A204.1 (cell line): ENCODE measurements at regions not wholly inside any gene's neighbourhood (a gene's known extent, or its start where the extent isn't known, plus 50 kb on each side); places are given as distances from the start of the nearest gene placed in this dataset.

Experiments used
- FAIRE-seq: peaks from 2 replicates; lab custom pipeline; 2012; peaks lifted over from hg19 to GRCh38; lab: Jason Lieb, UNC

DNA sequence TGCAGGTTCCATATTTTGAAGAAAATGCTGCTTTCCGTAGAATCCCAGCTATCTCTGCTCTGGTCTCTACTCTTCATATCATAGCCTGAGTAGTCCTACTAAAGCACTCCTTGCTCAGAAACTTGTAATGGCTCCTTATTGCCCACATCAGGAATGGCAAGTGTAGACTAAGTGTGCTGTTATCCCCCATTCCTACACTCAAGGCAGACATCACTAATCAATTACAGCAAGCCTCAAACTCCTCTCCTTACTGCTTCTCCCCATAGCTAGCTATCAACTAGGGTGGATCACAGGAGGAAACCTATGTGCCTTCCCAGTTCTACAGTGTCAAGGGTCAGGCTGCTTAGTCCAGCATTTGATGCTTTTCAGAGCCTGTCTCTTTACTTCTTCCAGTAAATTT is 163.4 kb downstream of the HAPSTR1 start:
- no peak for FAIRE-seq

DNA sequence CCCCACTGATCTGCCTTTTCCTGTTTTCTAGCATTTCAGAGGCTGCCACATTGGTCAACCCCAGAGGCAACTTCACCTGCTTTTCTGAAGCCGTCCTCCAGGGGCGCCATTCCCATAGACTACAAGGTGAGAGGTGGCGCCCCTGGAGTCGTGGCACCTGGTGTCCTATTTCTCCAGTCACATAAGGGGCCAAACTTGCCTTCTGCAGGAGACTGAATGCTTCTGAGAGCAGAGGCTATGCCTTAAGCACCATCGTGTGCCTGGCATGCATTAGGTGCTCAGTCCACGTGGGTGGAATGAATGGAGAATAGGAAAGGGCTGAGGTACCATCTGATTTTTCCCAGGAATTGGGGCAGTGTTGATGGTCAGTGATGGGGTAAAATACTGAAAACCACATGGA is 164.8 kb downstream of the HAPSTR1 start:
- FAIRE-seq: no peak

DNA sequence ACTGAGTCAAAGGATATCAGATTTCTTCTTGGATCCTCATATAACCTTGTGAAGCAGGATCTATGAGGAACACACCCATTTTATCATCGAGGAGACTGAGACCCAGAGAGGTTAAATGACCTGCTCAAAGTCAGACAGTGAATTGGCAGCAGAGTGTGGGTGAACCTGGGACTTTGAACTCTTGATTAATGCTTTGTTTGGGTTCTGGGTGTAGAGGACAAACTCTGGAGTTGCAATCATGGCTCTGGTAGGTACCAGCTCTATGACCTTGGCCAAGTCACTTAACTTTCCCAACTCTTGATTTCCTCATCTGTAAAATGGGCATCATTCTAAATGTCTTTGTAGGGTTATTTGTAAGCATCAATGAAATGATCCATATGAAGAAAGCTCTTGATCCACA is 166.4 kb downstream of the HAPSTR1 start:
- FAIRE-seq: no peak

DNA sequence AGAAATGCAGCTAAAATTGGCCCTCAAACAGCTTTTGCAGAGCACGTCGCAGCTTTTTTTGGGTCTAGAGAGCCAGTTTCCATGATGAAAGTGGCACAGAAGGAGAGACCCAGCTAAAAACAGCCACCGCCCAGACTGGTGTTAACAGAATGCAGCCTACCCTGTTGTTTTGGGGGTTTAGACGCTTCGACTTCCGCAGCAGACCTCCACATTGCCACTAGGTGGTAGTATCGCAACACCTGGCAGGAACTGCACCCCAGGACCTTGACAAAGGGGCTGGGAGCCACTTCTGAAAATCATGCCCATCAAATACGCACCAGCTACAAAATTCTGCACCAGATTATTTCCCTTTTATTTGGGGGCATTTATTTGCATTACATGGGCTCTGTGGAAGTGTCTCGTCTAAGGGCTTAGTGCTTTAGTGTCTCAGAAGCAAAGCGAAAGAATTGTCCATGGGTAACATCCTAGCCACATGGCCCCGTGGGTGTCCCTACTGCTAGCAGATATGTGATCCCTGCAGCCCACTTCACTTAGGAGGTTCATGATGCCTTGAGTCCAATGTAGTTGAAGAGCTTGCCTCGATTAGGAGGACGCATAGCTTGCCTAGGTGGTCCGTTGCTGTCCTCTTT is 167.1 kb downstream of the HAPSTR1 start:
- FAIRE-seq: no peak

DNA sequence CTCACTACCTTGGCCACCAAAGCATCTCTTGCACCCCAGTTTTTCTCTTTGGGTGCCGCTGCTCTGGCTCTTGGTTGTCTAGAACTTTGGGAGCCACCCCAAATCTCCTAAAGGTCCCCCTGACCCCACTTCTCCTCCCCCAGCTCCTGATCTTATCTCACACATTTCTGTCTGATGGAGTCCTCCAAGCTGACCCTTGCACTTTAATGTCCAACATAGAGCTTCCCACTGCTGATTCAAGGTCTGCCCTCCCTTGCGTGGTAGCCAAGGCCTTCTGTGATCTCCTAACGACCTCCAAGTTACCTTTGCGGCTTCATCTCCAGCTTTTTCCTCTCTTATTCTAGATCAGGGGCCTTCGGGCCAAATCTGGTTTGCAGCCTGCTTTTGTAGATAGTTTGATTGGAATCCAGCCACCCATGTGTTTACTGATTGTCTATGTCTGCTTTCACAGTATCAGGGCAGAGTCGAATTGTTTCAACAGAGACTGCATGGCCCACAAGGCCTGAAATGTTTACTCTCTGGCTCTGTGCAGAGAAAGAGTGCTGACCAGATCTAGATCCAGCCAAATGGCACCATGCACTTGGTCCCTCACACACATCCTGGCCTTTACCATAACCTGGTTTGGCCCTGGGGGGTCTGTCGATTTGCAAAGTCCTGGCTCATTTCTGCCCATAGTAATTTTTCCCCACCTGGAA is 168.6 kb downstream of the HAPSTR1 start:
- FAIRE-seq: no peak

DNA sequence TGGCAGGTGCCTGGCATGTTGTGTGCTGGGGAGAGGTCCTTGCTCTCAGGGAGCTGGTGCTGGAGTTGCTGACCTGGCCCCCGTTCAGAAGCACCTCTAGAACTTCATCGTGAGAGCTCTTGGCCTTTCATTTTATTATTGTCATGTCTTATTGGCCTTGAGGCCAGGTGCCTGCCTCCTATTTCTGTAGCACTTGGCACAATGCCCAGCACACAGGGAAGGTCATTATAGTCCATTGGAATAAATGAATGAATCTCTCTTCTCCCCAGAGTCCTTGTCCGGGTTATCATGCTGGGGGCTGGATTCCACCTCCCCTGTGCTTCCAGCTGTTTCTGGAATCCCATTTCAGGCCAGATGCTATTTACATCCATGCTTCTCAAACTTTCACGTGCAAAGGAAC is 169.2 kb downstream of the HAPSTR1 start:
- no peak for FAIRE-seq

DNA sequence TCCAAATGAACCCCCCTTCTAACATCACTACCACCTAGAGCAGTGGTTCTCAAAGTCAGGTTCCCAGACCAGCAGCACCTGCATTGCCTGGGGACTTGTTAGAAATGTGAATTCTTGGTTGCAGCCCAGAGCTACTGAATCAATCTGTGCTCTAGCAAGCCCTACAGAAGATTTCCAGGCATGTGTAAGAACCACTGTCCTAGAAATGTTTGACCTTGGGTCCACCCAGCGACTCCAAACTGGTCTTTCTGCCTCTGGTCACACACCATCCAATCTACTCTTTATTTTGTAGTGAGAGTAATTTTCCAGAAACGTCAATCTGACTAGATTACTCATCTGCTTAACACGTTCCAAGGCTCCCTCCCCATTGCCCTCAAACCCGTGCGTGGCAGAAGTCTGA is 169.9 kb downstream of the HAPSTR1 start:
- FAIRE-seq: no peak

DNA sequence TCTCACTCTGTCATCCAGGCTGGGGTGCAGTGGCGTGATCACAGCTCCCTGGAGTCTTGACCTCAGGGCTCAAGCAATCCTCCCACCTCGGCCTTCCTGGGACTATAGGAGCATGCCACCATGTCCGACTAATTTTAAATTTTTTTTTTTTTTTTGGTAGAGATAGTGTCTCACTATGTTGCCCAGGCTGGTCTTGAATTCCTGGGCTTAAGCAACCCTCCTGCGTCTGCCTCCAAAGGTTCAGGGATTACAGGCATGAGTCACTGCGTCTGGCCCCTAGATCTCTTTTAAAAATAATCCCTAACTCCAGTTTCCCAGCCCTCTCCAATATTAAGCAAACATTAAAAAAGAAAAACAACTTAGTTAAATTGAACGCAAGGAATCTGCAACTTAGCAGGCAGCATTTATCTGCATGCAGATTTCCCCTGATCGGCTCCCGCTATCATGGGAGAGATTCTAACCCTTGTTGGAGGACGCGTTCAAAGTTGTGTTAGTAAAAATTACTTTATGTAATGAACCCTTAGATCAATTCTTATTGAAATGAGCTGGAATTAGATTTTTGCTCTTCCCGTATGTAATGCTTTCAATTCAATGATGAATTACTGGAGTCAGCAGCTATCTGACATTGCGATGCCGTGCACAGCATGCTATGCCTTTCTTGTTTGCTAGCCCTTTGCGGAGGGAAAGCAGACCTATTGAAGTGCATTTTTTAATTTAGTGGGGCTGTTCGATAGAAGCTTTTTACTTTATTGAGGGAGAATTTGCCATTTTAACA is 171.7 kb downstream of the HAPSTR1 start:
- FAIRE-seq: no peak

DNA sequence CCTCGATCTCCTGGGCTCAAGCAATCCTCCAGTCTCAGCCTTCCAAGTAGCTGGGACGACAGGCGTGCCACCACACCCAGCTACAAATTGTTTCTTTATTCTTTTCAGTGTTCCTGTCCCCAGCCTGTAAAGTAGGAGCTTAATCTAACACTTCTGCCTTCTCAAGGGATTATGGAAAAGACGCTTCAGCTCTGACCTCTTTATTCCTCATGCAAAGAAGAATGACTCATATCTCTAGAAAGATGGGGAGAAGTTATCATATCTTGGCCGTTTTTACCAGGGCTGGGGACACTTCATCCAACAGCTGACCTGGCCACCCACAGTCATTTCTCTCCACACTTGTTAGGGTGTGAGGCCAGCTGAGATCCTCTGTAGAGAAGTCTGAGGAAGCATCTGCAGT is 172.6 kb downstream of the HAPSTR1 start:
- no peak for FAIRE-seq

DNA sequence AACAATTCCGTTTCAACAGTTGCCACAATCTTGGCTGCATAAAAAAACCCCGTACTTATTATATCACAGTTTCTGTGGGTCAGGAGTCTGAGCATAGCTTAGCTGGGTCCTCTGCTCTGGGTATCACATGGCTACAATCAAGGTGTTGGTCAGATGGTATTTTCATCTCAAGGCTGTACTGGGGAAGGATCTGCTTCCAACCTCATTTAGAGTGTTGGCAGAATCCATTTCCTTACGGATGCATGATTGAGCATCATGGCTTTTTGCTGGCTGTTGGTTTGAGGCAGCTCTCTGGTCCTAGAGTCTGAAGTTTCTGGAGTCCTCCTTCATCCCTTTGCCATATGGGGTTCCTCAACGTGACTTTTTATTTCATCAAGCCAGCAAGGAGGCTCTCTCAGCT is 177.0 kb downstream of the HAPSTR1 start:
- no peak for FAIRE-seq

DNA sequence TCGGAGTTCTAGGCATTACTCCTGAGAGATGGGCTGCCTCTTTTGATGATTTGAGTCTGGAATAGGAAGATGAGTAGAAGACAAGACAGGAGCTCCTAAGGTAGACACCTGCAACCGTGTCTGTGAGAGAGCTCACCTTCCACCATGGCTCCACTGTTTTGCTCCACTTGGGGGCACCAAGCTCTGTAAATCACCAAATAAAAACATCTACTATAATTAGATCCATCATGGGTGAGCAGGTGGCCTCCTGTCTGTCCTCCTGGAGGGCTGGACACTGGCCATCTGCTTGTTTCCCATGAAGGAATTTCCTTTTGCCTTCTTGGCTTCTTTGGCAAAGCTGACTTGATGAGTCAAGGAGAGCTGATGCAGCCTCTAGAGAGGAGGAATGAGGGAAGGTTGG is 179.0 kb downstream of the HAPSTR1 start:
- no peak for FAIRE-seq

DNA sequence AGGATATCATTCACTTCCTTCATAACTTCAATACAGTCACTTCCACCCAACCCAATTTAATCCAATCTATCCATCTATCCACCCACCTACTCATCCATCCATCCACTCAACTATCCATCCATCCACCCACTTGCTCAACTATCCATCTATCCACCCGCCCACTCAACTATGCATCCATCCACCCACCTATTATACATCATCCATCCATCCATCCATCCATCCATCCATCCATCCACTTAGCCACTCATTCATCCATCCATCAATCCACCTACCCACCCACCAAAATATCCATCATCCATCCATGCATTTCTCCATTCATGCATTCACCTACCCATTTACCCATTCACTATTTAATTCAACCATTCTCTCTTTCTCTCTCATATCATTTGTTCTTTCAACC is 179.5 kb downstream of the HAPSTR1 start:
- FAIRE-seq: no peak

DNA sequence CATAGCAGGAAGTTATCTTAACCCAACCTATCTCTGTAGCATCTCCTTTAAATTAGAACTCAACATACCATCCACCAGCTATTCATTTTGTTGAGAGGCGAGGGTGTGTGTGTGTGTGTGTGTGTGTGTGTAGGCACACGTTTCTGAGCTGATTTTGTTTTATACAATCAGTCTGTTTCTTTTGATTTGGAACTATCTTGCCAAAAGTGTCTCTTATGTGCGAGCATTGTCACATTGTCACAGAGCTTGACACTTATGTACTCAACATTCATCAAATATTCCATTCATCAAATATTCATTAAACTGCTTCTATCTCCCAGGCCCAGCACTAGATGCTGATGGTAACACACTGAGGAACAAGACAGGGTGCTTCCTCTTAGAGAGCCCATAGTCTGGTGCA is 180.4 kb downstream of the HAPSTR1 start:
- FAIRE-seq: no peak

DNA sequence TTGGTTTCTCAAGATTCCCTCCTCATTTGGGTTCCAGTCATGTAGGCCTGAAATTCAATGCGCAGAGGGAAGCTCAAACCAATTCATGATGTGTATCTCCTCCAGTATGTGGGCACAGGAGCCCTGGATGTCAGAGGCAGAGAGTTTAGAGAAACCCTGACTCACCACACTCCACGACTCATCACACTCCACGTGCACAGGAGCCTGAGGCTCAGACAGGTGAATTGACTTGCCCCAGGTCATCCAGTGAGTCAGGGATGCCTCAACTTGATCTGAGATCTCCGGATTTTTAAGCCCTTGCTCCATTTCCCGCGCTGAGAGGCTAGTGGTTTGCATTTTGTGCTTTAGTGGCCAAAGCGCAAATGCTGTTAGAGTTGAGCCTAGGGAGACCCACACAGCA is 183.9 kb downstream of the HAPSTR1 start:
- no peak for FAIRE-seq

DNA sequence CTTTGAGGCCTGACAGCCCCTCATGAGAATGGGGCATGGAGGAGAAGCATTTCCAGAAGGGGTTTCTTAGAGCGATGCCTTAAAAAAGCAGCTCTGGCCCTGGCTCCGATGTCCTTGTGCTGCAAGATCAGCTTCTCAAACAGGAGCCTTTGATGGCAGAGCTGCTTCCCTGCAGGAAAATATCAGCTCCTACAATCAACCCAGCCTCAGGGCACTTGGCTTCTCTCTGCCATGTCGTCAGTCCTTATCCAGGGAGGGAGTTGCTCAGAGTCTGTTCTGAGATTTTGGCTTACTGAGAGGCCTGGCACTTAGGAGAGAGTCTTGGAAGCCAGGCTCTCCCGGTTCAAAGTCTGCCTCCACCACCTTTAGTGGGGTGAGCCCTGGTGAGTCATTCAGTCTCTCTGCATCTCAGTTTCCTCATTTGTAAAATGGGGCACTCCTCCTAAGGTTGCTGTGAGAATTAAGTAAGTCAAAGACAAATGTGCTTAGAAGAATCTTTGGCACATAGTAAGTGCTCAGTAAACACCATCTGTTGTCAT is 184.4 kb downstream of the HAPSTR1 start:
- FAIRE-seq: no peak

DNA sequence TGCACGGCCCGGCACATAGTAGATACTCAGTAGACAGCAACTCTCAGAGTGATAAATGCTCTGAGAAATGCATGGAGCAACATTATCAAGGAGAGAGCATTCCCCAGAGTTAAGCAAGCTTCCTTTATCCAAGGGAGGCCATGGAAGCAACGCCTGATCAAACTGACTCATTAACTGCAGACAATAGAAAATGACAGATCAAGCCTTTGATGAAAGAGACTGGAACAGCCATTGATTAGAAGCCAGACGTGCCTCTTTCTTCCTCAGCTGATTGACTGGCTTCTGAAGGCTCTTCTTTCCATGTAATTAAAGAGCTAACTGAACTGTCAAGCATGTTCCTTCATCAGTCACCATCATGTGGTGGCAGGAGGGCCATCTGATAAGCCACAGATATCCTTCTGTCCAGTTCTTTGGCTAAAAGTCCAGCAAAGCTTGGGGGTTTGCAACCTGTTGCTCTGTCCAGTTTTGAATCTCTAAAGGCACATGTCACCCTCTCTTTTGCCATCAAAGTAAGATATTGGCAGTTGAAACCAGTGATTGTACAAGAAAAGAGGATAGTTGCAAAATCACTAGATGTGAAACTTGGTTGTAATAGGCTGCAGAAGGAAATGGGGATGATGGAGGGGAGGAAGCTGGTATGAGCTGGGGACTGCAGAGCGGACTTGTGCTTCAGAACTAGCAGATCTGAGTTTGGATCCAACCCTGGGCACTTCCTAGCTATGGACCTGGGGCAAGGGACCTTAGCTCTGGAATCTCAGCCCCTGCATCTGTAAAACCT is 188.0 kb downstream of the HAPSTR1 start:
- FAIRE-seq: no peak

DNA sequence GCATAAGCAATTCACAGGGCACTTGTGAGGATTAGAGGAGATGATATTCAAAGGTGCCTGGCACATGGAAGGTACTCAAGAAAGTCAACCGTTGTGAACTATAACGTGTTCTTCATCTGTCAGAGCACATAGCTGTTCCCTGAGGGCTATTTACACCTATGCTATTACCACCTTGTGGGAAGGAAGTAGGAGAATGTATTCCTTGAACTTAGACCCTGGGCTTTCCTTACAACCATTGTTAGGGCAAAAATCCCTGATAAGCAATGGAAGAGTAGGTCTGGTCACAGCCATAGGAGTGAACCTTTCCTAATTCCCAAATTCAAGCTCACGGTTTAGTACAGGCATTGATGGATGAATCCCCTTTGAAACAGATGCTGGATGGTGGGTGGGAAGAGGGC is 188.6 kb downstream of the HAPSTR1 start:
- no peak for FAIRE-seq

DNA sequence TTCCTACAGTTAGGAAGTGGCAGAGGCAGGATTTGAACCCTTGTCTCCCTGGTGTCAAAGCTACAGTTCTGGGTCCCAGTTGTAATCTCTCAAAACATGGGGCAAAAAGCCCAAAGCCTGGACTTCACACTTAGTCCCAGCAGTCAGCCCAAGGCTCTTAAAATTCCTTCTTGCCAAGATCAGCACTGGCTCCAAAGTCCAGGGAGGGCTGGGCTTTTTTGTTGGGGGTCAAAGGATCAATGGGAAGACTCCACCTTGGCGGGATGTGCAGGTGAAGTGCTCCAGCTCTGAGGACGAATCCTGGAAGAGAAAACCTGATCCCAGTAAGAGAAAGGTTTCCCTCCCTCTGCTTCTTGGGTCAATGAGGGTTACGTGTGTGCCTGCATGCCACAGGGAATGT is 195.5 kb downstream of the HAPSTR1 start:
- FAIRE-seq: no peak

DNA sequence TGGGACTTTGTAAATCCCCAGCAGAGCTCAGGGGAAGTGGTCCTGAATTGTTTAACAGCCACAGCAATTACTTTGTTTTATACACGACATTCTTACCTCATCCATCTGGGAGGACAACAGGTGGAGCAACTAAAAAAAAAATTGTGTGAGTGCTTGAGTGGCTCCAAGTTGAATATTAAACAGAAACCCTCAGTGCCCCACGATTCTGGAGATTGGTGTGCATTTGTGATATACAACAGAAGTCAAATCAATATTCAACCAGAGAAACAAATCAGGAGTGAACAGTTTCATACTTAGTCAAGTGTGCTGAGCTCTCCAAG is 204.8 kb downstream of the HAPSTR1 start:
- FAIRE-seq: no peak

DNA sequence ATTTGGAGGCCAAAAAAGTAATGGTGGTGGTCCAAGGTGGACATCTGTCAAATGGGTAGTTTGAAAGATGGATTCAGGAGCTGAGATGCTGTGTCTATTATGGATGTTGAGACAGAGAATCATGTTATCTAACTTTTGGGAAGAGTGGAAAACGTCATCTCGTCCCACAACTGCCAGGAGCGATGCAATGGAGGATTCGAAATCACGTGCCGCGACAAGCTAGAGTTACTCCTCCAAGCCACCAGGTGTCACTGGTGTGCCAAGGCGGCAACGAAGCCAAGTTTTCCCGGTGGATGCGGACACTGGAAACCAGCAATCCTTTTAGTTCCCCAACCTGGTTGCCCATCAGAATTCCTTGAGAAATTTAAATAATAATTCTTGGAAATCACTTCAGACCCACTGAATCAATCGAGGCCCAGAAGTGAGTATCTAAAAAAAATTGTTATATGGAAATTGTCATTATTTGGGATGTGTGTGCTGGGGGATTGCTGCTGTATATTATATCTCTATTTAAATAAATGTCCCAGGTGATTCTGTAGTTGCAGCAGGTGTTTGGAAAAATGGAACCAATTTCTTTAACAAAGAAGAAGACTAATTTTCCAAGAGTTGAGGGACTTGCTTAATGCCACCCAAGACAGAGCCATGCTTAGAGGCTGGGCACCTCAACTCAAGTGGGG is 206.1 kb downstream of the HAPSTR1 start:
- FAIRE-seq: no peak

DNA sequence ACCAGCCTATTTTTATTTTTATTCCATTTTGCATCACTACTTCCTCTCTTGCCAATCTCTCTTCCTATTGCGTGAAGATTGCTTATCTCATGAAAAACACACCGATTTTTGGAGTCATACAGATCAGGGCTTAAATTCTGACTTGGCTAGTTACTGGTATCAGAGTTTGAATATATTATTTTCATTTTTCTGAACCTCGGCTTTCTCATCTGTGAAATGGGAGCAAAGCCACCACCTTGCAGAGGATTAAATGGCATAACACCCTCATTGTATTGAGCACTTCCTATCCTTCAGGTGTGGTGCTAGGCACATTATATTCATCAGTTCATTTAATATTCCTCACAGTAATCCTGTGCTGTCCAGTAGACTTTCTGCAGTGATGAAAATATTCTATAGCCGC is 208.8 kb downstream of the HAPSTR1 start:
- FAIRE-seq: no peak

DNA sequence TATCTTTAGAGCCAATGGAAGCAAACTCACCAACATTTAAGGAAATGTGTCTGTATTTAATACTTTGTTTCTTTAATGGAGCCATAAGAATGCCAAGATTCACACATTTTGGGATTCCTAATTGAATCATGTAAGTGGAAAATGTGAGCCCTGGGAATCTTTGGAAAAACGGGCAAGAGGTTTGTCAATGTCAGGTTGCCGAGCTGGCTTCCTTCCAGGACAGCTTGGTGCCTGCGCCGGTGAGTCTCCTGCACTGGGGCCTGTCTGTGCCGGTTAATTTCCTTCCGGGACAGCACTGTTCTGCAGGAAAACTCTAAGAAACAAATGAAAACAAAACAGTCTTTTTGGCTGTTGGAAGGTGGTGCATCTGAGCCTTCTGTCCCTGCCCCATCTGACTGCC is 210.6 kb downstream of the HAPSTR1 start:
- FAIRE-seq: no peak
